ENCODE measurements at regions not wholly inside any gene's neighbourhood (a gene's known extent, or its start where the extent isn't known, plus 50 kb on each side); places are given as distances from the start of the nearest gene placed in this dataset.

DNA sequence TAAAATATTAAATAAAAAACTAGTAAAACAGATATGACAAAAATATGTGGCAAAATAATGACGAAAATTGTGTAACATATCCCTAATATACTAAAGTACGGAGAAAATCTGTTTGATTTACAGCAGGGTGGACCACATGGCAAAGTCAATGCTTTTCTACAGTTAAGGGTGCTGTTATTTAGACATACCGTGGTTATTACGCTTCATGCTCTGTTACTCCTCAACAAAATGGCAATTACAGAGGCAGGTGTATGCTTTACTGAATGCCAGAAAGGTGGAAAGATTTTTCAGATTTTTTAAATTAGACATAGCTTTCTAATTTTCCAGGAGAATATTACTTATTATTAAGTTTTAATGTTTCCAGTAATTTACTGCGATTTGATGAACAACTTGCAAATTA is 343.9 kb upstream of the DPYD start:
- no peak for ATAC-seq
- intact Hi-C loops (cut with DNase I): no loop called here
- no peak for DNase-seq

DNA sequence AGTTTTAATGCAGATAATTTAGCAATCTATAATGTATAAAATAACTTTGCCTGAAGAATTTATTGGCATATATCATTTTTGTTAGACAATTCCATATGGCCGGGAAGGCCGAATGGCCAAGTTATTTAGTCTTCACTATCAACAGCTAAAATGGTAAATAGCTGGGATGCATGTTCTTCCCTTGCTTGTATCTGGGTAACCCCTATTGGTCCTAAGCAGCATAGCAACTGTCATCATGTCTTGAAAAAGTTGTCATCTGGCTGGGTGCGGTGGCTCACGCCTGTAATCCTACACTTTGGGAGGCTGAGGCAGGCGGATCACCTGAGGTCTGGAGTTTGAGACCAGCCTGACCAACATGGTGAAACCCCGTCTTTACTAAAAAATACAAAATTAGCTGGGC is 340.0 kb upstream of the DPYD start:
- ATAC-seq: no peak
- intact Hi-C loops (cut with DNase I): no loop called here
- DNase-seq: no peak

DNA sequence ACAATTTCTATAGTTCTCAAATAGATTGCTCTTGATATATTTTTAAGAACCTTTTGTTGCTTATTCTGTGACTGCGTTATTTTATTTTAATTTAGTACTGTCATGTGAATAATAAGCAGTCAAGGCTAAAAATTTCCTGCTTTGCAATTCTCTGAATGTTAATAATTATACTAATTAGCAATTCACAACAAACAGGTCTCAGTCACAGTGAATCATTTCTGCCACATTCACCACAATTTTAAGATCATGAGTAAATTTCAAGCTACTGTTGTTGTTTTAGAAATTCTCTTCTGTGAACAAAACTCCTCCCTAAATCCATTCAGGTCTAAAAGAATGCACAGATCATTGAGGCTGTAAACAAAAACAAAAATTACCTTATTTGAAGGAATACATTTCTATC is 339.6 kb upstream of the DPYD start:
- ATAC-seq (no peak), DNase-seq (no peak)
- intact Hi-C loops (cut with DNase I): no loop called here

DNA sequence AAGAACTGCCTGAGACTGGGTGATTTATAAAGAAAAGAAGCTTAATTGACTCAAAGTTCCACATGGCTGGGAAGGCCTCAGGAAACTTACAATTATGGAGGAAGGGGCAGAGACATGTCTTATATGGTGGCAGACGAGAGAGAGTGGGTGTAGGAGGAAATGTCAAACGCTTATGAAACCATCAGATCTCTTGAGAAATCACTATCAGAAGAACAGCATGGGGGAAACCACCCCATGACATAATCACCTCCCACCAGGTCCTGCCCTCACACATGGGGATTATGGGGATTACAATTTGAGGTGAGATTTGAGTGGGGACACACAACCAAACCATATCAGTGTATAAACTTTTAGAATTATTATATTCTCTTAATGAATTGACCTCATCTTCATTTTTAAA is 335.9 kb upstream of the DPYD start:
- ATAC-seq: no peak
- DNase-seq: no peak
- intact Hi-C loops (cut with DNase I): no loop called here

DNA sequence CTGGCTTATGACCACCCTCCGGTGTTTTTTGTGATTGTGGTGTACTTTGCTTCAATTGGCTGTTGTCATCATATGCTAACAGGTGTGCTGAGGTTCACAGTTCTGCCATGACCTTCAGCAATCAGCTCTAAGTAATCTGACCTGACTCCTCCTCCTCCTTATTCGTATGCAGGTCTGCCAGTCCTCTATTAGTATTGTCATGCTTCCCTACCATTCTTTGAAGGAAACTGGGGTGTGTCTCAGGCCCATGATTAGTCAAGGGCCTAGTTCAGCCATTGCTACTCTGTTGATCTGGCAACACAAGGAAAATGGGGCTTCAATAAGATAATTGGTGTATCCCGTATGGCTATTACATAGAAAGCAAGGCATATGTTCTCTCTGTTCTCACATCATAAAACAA is 332.3 kb upstream of the DPYD start:
- ATAC-seq: no peak
- DNase-seq: no peak
- intact Hi-C loops (cut with DNase I): no loop called here

DNA sequence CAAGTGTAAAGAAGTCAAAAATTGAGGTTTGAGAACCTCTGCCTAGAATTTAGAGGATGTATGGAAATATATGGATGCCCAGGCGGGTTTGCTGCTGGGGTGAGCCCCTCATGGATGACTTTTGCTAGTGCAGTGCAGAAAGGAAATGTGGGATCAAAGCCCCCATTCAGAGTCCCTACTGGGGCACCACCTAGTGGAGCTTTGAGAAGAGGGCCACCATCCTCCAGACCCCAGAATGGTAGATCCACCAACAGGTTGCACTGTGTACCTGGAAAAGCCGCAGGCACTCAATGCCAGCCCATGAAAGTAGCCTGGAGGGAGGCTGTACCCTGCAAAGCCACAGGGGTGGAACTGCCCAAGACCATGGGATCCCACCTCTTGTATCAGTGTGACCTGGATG is 330.7 kb upstream of the DPYD start:
- DNase-seq (no peak), ATAC-seq (no peak)
- intact Hi-C loops (cut with DNase I): no loop called here

DNA sequence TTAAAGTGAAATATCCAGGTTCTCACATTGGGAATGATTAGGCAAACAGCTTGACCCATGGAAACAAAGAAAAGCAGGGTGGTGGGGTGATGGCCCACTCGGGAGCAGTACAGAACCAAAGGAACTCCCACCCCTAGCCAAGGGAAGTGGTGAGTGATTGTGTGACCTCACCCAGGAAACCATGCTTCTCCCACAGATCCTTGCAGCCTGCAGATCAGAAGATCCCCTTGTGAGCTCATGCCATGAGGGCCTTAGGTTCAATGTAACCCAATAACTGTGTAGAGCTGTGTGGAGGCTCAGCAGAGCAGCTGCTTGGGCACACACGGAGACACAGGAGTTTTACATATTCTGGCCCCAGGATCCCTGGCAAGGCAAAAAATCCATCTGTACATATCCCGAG is 311.8 kb upstream of the DPYD start:
- ATAC-seq: no peak
- no peak for DNase-seq
- intact Hi-C loops (cut with DNase I): no loop called here

DNA sequence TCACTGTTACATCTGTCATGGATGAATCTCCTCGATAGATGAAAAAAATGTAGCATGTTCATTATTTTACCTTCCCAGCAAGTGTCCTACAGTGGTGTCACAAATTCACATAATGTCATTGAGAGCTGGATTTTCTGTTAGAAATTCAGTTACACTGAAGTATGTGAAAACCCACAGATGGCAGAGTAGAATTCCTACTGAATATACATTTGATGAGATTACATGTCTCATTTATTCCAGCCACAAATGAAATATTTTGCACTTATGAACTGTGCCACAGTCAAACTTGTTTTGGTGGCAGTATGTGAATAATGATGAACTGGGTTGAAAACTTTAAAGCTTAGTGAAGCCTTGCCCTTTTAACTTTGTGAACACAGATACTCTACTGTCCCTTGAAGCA is 301.9 kb upstream of the DPYD start:
- intact Hi-C loops (cut with DNase I): no loop called here
- DNase-seq: no peak

DNA sequence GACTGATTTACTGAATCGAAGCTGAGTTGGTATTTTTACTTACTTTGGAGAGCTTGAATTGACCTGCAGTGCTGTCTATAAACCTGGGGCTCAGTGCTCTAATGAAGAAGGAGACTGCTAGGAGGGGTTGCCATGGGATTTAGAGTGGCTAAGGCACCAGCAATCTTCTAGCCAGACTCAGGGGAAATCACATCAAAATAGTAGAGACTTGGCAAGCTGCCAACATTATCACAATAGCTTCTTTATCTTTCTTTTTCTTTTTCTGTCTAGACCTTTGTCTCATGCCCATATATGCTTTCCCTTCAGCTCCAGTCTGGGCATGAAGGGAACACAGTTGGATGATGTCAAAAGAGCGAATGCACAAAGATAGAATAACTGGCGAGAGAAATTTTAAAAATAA is 301.1 kb upstream of the DPYD start:
- DNase-seq (no peak), ATAC-seq (no peak)
- intact Hi-C loops (cut with DNase I): no loop called here

More for the DNA sequence above, 301.9 kb upstream of the DPYD start:
- no peak for ATAC-seq

DNA sequence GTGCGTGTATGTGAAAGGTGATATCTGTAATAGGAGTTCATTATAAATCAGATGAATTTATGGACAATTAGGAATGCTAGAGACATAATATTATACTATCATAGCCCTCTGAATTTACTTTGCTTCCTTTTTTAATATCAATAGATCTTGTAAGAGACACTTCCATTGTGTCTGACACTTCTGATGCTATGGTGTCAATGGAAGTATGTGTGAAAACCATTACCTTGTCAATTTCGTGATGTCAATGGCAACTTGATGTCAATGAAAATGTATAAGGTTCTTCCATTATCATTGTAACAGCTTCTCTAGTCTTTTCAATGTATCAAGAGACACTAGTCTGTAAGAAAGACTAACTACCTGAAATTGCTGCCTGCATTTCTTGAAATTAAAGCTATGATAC is 296.8 kb upstream of the DPYD start:
- ATAC-seq (no peak), DNase-seq (no peak)
- intact Hi-C loops (cut with DNase I): no loop called here

DNA sequence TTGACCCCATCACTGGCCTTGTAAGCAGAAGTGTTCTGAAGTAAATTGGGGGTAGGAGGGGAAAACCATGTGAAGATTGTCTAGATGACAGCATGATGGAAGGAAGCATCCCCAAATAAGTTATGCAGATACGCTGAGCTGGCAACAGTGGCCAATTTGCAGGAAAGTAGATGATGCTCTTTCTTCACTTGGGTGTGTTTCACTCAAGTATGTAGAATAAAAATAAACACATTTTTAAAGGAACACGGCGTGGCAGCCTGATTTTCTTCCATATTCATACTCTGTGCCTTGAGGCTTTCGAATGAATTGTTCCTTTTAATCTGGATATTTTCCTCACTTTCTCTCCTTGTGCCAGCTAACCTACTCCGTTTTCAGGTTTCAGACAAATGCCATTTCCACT is 295.5 kb upstream of the DPYD start:
- intact Hi-C loops (cut with DNase I): no loop called here
- ATAC-seq (no peak), DNase-seq (no peak)

DNA sequence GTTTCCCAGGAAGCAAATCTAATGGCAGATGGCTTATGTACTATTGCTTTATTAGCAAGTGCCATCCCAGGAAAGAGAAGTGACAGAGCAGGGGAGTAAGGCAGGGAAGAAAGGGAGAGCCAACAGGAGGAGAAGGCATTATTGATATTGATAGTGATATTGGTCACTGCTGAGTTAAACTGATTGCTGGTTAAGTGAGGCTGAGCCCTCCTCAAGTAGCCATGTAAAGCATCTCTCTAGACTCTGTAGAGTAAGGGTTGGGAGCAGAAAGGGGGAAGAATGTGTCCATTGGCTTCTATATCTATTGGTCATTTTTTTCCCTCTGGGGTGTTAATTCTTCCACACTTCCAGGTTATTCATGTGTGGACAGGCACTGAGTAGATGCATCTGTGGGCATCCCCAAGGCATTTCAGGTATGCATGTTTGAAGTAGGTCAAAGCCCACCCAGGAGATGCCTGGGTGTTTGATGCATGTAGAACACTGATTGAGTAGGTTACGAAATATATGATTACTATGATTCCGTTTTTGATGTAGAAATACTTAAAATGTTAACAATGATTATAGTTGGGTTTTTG is 290.5 kb upstream of the DPYD start:
- no peak for DNase-seq

DNA sequence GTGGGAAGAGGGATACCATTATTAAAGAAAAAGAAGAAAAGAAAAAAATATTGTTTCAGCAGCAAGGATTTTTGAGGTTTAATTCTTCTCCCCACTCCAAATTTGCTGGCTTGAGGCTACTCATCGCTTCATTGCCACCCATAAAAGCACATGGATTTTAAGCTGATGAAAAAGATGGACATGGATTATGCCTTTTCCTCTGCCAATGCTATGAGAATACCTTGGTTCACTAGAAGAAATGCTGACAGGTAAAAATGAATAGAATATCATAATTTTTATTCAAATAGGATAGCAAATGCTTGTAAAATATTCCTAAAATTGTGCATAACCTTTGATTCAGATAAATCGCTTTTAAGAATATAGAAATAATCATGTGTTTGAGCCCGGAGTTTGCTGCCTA is 289.7 kb upstream of the DPYD start:
- DNase-seq: no peak
- no peak for ATAC-seq
- intact Hi-C loops (cut with DNase I): no loop called here

More for the DNA sequence above, 290.5 kb upstream of the DPYD start:
- intact Hi-C loops (cut with DNase I): no loop called here
- no peak for ATAC-seq

DNA sequence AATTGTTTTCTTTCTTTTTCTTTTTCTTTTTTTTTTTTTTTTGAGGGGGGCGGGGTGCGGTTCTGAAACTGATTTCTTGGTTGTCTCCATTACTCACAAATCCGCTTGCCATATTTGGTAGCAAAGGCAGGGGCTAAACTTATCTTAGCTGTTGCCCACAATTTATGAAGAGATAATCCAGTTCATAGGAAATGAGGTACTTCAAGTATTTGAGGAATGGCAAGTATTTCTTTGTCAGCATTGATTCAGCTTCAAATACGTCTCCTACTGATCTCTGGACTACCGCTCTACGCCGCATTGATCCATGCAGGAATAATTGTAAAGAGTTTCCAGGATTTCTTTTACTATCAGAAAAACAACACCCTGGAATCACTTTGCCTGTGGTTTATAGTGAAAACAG is 289.2 kb upstream of the DPYD start:
- no peak for ATAC-seq
- DNase-seq: no peak

DNA sequence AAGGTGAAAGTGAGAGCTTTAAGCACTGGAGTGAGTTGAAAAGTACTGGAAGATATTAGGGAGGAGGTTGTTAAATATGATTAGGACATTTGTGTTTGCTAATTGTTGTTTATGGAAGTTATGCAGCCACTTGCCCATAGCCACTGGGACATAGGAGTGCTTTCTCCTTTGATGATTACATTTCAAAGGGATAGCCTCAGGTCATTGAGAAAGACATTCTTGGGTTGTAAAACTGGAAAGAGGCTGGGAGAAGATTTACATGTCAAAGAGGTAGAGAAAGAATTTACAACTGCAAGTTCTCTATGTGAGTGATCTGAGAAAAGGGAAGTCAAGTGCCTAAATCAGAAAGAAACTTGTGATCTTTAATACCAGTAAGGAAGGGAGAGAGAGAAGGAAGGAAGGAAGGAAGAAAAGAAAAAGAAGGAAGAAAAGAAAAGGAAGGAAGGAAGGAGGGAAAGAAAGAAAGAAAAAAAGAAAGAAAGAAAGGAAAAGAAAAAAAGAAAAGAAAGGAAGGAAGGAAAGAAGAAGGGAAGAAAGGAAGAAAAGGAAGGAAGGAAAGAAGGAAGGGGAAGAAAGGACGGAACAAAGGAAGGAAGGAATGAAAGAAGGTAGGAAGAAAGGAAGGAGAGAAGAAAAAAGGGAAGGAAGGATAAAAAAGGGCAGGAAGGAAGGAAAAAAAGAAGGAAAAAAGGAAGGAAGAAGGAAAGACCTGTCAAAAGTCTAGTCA is 284.6 kb upstream of the DPYD start:
- intact Hi-C loops (cut with DNase I): no loop called here
- DNase-seq: no peak

More for the DNA sequence above, 289.2 kb upstream of the DPYD start:
- intact Hi-C loops (cut with DNase I): no loop called here

DNA sequence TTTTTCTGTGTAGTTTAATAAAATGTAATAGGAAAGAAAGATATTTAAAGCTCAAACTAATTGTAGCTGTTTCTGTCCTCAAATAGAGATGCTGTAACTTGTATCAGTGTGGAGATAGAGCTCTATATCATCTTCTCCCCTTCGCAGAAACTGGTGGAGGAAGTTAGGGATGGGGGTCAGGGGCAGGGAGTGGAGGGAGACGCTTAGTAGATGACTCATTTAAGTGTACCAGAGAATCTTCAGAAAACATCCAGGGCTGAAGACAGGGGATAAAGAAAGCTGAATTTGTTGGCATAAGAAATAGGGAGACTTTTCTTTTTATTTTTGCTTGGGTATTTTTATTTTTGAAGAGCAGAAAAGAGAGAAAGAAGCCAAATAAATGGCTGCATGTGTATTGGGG is 282.6 kb upstream of the DPYD start:
- intact Hi-C loops (cut with DNase I): no loop called here
- ATAC-seq: no peak
- DNase-seq: no peak

More for the DNA sequence above, 284.6 kb upstream of the DPYD start:
- no peak for ATAC-seq

DNA sequence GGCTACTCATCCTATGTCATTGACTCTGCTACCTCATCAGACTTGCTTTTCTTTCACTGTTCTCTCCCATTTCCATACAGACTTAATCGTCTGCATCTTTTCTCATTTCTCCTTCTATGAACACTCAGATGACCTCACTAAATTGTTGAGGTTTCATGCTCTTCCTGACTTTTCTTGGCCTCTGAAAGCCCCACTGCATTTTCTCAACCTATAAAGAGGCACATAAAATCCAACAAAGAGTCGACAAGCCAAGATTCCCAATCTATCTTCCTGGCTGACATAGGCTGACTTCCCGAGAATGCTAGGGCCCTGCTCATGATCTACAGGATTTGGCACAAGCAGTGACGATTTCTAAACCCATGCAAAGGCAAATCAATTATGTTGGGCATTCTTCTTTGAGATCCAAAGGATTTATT is 280.8 kb upstream of the DPYD start:
- intact Hi-C loops (cut with DNase I): no loop called here
- ATAC-seq: no peak
- DNase-seq: no peak

DNA sequence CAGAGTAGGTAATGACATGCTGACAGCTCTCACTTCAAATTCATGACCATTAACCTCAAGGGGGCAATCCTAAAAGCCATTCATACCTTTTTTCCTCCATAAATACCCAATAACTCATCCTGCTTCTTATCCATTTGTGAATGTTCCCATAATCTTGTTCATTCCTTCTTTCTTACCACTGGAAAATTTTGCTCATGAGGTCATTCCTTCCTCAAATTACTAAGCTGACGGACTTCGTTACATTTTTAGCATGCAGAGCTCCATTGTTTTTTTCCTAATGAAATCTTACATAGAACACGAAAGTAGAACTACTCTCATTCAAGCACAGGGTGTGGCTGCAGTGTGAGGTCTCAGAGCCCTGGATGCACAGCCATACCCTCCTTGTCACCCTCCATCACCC is 276.5 kb upstream of the DPYD start:
- ATAC-seq: no peak

DNA sequence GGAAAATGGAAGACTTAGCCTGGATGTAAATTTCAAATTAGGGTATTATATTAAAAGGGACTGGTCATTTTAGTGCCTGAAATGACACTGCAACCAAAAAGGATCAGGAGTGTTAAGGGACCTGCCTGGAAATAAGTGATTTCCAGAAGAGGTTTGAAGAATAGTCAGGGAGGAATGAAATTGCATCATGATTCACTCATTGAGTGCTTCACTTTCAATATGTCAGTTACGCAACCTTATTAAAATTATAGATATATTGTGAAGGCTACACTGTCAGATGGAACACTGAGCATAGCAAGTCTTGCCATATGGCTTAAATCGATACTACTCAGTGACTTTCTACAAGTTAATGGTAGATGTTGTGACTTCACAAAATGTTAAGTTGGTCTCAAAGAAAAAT is 275.2 kb upstream of the DPYD start:
- no peak for ATAC-seq
- no peak for DNase-seq
- intact Hi-C loops (cut with DNase I): no loop called here

More for the DNA sequence above, 276.5 kb upstream of the DPYD start:
- DNase-seq: no peak
- intact Hi-C loops (cut with DNase I): no loop called here

DNA sequence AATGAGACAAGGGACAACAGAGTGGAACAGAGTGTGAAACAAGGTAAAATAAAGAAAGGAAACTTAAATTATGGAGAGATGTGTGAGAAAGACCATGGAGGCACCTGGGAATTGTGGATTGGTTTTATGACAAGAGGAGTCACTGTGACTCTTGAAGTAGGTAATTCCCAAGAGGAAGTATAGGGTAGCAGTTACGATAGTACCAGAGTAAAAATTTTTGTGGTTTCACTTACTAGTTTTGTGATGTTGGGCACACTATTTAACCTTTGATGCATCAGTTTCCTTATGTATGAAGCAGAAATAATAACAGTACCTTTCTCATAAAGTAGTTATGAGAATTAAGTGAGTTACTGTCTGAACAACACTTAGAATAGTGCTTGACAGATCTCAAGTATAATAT is 267.9 kb upstream of the DPYD start:
- DNase-seq (no peak), ATAC-seq (no peak)
- intact Hi-C loops (cut with DNase I): no loop called here

DNA sequence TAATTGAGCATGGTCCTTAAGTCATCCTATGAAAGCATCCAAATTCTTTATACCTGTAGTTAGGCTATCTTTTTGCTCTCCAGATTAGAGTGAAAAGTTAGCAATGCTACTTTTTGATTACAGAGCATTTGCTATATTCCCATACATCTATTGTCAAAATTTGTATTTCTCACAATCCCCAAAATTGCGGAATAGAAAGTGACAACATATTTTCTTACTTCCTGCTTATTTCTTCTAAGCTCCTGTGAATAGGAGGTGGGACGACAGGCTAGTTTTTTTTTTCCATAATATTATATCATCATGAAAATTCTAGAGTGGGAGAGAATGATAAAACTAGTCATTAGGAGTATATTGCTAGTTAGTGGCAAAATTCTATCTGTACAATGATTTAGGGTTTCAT is 264.0 kb upstream of the DPYD start:
- ATAC-seq (no peak), DNase-seq (no peak)
- intact Hi-C loops (cut with DNase I): no loop called here
